ENCODE measurements at regions not wholly inside any gene's neighbourhood (a gene's known extent, or its start where the extent isn't known, plus 50 kb on each side); places are given as distances from the start of the nearest gene placed in this dataset.

DNA sequence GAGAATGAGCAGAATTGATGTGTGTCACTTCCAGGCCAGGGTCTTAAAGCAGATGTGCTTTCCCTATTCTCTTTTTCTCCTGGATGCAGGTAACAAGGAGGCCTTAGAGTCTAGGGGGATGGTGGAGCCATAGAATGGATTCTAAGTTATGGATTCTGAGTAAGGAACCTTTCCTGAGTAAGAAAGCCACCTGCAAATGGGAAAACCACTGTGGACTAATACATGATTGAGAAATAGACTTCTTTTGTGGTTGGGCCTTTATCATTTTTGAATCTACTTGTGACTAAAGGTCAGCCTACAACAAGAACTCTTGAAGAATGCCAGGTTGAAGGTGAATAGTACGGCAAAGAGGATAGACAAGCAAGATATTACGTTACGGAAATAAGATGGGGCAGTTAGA lies 116.1 kb downstream of the CDC7 start:
- no peak for DNase-seq (ENCODE audit: low spot score)
- Histone ChIP-seq H3K9me3 (ENCODE audit: low read length) (no peaks in the 10 kb centered on the region), H3K9me2 (ENCODE audit: insufficient read depth, low read length) (no peaks in the 10 kb centered on the region), H3K27ac (ENCODE audit: low read depth, low read length, poor library complexity, severe bottlenecking) (no peak overlapping the region), H3K4me2 (ENCODE audit: low read length) (no peak overlapping the region), H3K4me1 (ENCODE audit: insufficient read depth, low read length, poor library complexity, severe bottlenecking) (no peaks in the 10 kb centered on the region), H3K36me3 (ENCODE audit: insufficient read depth, low read length) (no peaks in the 10 kb centered on the region), H4K20me1 (ENCODE audit: insufficient read depth, low read length) (no peaks in the 10 kb centered on the region), H3K79me2 (ENCODE audit: insufficient read depth, low read depth, low read length) (no peaks in the 10 kb centered on the region), H2AFZ (ENCODE audit: low read length) (no peak overlapping the region), H3K4me3 (ENCODE audit: low read depth, low read length, poor library complexity, severe bottlenecking) (no peak overlapping the region)
- TF ChIP-seq, protein P1, sequence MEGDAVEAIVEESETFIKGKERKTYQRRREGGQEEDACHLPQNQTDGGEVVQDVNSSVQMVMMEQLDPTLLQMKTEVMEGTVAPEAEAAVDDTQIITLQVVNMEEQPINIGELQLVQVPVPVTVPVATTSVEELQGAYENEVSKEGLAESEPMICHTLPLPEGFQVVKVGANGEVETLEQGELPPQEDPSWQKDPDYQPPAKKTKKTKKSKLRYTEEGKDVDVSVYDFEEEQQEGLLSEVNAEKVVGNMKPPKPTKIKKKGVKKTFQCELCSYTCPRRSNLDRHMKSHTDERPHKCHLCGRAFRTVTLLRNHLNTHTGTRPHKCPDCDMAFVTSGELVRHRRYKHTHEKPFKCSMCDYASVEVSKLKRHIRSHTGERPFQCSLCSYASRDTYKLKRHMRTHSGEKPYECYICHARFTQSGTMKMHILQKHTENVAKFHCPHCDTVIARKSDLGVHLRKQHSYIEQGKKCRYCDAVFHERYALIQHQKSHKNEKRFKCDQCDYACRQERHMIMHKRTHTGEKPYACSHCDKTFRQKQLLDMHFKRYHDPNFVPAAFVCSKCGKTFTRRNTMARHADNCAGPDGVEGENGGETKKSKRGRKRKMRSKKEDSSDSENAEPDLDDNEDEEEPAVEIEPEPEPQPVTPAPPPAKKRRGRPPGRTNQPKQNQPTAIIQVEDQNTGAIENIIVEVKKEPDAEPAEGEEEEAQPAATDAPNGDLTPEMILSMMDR (conservative IDR thresholded peaks at IDR 0.05; ENCODE audit: low read length), result no peak
- TF ChIP-seq EZH2phosphoT487 (IDR thresholded peaks at IDR 0.05; ENCODE audit: borderline replicate concordance, low read depth, low read length), result no peak
- ChIA-PET CTCF (ENCODE audit: unreplicated experiment) (no interaction called here), POLR2A (no interaction called here)
- BruUV-seq (replicated peaks), result no TSS peak
- intact Hi-C loops (cut with micrococcal nuclease; ENCODE audit: unreplicated experiment), result no loop called here

DNA sequence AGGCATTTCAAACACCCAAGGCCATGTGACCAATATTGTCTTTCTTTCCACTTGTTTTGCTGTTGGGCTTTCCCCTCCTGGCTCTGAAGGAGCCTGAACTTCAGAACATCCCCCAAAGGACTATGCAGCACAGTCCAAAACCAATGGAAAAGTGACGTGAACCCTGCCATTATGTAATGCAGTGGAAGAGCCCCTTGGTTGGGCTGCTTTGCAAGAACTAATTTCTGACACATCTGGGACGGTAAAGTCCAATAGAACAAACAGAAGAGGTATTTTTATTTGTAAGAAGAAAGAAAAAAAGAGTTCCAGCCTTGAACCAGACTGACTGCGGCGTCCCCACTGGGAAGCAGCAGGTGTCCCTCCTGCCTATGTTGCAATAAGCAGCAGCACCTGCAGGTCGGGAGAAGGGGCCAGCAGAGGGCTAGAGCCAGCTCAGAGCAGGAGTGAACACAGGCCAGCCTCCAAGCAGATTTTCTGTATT lies 116.7 kb downstream of the CDC7 start:
- TF ChIP-seq, protein P1 (conservative IDR thresholded peaks at IDR 0.05; ENCODE audit: low read length), result no peak
- TF ChIP-seq EZH2phosphoT487 (IDR thresholded peaks at IDR 0.05; ENCODE audit: borderline replicate concordance, low read depth, low read length), result no peak
- Histone ChIP-seq H3K4me2 (ENCODE audit: low read length) (no peak overlapping the region), H4K20me1 (ENCODE audit: insufficient read depth, low read length) (no peaks in the 10 kb centered on the region), H3K9me3 (ENCODE audit: low read length) (no peaks in the 10 kb centered on the region), H3K9me2 (ENCODE audit: insufficient read depth, low read length) (no peaks in the 10 kb centered on the region), H3K79me2 (ENCODE audit: insufficient read depth, low read depth, low read length) (no peaks in the 10 kb centered on the region), H3K36me3 (ENCODE audit: insufficient read depth, low read length) (no peaks in the 10 kb centered on the region), H3K4me1 (ENCODE audit: insufficient read depth, low read length, poor library complexity, severe bottlenecking) (no peaks in the 10 kb centered on the region), H3K4me3 (ENCODE audit: low read depth, low read length, poor library complexity, severe bottlenecking) (no peak overlapping the region), H3K27ac (ENCODE audit: low read depth, low read length, poor library complexity, severe bottlenecking) (no peak overlapping the region), H2AFZ (ENCODE audit: low read length) (no peak overlapping the region)
- CTCF ChIA-PET (ENCODE audit: unreplicated experiment), result no interaction called here
- intact Hi-C loops (cut with micrococcal nuclease; ENCODE audit: unreplicated experiment), result no loop called here
- no peak for DNase-seq (ENCODE audit: low spot score)
- POLR2A ChIA-PET, result interaction anchor here (0.6 kb wide), 1 partner anchor 995 kb away, joined by 3 read pairs; no protein-coding TSS in a partner anchor
- no TSS peak for BruUV-seq (replicated peaks)

DNA sequence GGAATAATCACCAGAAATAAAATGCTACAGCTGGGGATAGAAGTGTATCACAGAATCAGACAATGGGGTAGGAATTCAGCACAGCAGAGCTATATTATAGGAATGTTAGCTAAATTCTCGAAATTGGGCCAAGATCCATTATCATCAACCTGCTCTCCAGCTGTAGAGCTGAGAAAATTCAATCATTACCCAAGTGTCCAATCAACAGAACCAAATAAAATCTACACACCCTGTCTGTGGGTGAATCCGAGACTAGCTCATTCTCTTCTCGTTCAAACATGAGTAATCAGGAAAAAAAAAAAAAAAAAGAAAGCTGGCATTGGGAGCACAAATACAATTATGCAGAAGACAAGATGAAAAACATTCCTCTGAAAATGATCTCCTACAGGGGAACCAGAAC lies 119.2 kb downstream of the CDC7 start:
- TF ChIP-seq, protein P1 (conservative IDR thresholded peaks at IDR 0.05; ENCODE audit: low read length), result no peak
- no peak for TF ChIP-seq EZH2phosphoT487 (IDR thresholded peaks at IDR 0.05; ENCODE audit: borderline replicate concordance, low read depth, low read length)
- H3K4me2 ChIP-seq (ENCODE audit: low read length), result no peak overlapping the region
- ChIA-PET CTCF (ENCODE audit: unreplicated experiment) (no interaction called here), POLR2A (interaction anchor here (0.6 to 0.7 kb wide), 3 partner anchors 10 to 921 kb away, joined by 3 to 4 read pairs (median 3); no protein-coding TSS in a partner anchor)
- intact Hi-C loops (cut with micrococcal nuclease; ENCODE audit: unreplicated experiment), result no loop called here
- no peak for DNase-seq (ENCODE audit: low spot score)
- no peaks in the 10 kb centered on the region for H4K20me1 ChIP-seq (ENCODE audit: insufficient read depth, low read length)
- H3K9me2 ChIP-seq (ENCODE audit: insufficient read depth, low read length), result no peaks in the 10 kb centered on the region
- H3K4me1 ChIP-seq (ENCODE audit: insufficient read depth, low read length, poor library complexity, severe bottlenecking), result no peaks in the 10 kb centered on the region
- no peaks in the 10 kb centered on the region for H3K79me2 ChIP-seq (ENCODE audit: insufficient read depth, low read depth, low read length)
- no peaks in the 10 kb centered on the region for H3K36me3 ChIP-seq (ENCODE audit: insufficient read depth, low read length)
- no peak overlapping the region for H3K27ac ChIP-seq (ENCODE audit: low read depth, low read length, poor library complexity, severe bottlenecking)
- no TSS peak for BruUV-seq (replicated peaks)
- no peak overlapping the region for H3K4me3 ChIP-seq (ENCODE audit: low read depth, low read length, poor library complexity, severe bottlenecking)
- H3K9me3 ChIP-seq (ENCODE audit: low read length), result no peaks in the 10 kb centered on the region
- H2AFZ ChIP-seq (ENCODE audit: low read length), result no peak overlapping the region

All from OCI-LY7 (cell line).